Liver (tissue), 8 donors: ENCODE measurements at regions not wholly inside any gene's neighbourhood (a gene's known extent, or its start where the extent isn't known, plus 50 kb on each side); places are given as distances from the start of the nearest gene placed in this dataset.

ENCODE experiments used
- DNase-seq: peaks from one replicate; pipeline ENCODE4 v3.0.0-alpha.2; 2017; ENCODE audit warnings: low spot score
- H3K27ac ChIP-seq, 2 donors: one replicate each; pipeline ENCODE4 v1.7.0; 2013; ENCODE audit warnings: inconsistent platforms in 2 of 2, low read length in 2 of 2, control low read depth in 1 of 2, low read depth in 1 of 2, mild to moderate bottlenecking in 1 of 2
- H3K27me3 ChIP-seq, 4 donors: one replicate each; pipeline versions ENCODE4 v1.6.1 to v1.7.0; 2013; ENCODE audit warnings: low read length in 3 of 4, inconsistent platforms in 1 of 4, mild to moderate bottlenecking in 1 of 4, moderate library complexity in 1 of 4; ENCODE audit not compliant: control insufficient read depth in 4 of 4, insufficient read depth in 4 of 4
- H3K36me3 ChIP-seq, 4 donors: one replicate each; pipeline versions ENCODE4 v1.6.1 to v1.7.0; 2013; ENCODE audit warnings: low read length in 3 of 4, mild to moderate bottlenecking in 3 of 4, low read depth in 1 of 4, moderate library complexity in 1 of 4; ENCODE audit not compliant: control insufficient read depth in 4 of 4, insufficient read depth in 3 of 4
- H3K4me1 ChIP-seq, 4 donors: one replicate each; pipeline versions ENCODE4 v1.6.1 to v1.7.0; 2013; ENCODE audit warnings: low read length in 3 of 4, mild to moderate bottlenecking in 3 of 4, moderate library complexity in 1 of 4; ENCODE audit not compliant: control insufficient read depth in 4 of 4, insufficient read depth in 4 of 4
- H3K4me3 ChIP-seq, 3 donors: one replicate each; pipeline versions ENCODE4 v1.6.1 to v1.7.0; 2013; ENCODE audit warnings: low read length in 3 of 3, control low read depth in 1 of 3, low read depth in 1 of 3, mild to moderate bottlenecking in 1 of 3
- H3K9ac ChIP-seq, 2 donors: one replicate each; pipeline ENCODE4 v1.7.0; 2013; ENCODE audit warnings: low read length in 2 of 2, mild to moderate bottlenecking in 2 of 2, moderate library complexity in 2 of 2, control low read depth in 1 of 2, low read depth in 1 of 2
- H3K9me3 ChIP-seq, 4 donors: one replicate each; pipeline versions ENCODE4 v1.6.1 to v1.7.0; 2013; ENCODE audit warnings: low read length in 3 of 4; ENCODE audit not compliant: control insufficient read depth in 4 of 4
- ATF3 ChIP-seq: IDR thresholded peaks from 2 replicates; pipeline ENCODE4 v1.6.1; 2016; ENCODE audit warnings: antibody characterized with exemption
- CTCF ChIP-seq: fragments of 150-350 bp; IDR thresholded peaks from 2 replicates; pipeline ENCODE4 v1.5.1; 2017; ENCODE audit warnings: improper control_type of control experiment, low read depth, low read length; ENCODE audit not compliant: missing input control
- EGR1 ChIP-seq, 2 donors: IDR thresholded peaks; 2 replicates each; pipeline ENCODE4 v1.6.1; 2016 to 2018; ENCODE audit warnings: antibody characterized with exemption in 2 of 2, low read depth in 2 of 2
- FOXA1 ChIP-seq: IDR thresholded peaks from 2 replicates; pipeline ENCODE4 v1.6.1; 2016; ENCODE audit warnings: antibody characterized with exemption
- FOXA2 ChIP-seq: IDR thresholded peaks from 2 replicates; pipeline ENCODE4 v1.6.1; 2016; ENCODE audit warnings: antibody characterized with exemption
- GABPA ChIP-seq, 2 donors: IDR thresholded peaks in 1 of 2; conservative IDR thresholded peaks in 1 of 2; 2 replicates each; pipeline ENCODE4 v1.6.1; 2016; ENCODE audit warnings: antibody characterized with exemption in 2 of 2, mild to moderate bottlenecking in 1 of 2, moderate library complexity in 1 of 2
- HNF4A ChIP-seq, 2 donors: conservative IDR thresholded peaks; 2 replicates each; pipeline ENCODE4 v1.6.1; 2016; ENCODE audit warnings: antibody characterized with exemption in 2 of 2, mild to moderate bottlenecking in 2 of 2
- HNF4G ChIP-seq: IDR thresholded peaks from 2 replicates; pipeline ENCODE4 v1.6.1; 2016; ENCODE audit warnings: antibody characterized with exemption
- JUND ChIP-seq, 2 donors: IDR thresholded peaks; 2 replicates each; pipeline ENCODE4 v1.6.1; 2016; ENCODE audit warnings: antibody characterized with exemption in 2 of 2
- MAX ChIP-seq: IDR thresholded peaks from 2 replicates; pipeline ENCODE4 v1.6.1; 2016; ENCODE audit warnings: antibody characterized with exemption
- NR2F2 ChIP-seq: IDR thresholded peaks from 2 replicates; pipeline ENCODE4 v1.6.1; 2016; ENCODE audit warnings: antibody characterized with exemption
- RAD21 ChIP-seq, 2 donors: IDR thresholded peaks; 2 replicates each; pipeline ENCODE4 v1.6.1; 2016; ENCODE audit warnings: antibody characterized with exemption in 2 of 2, mild to moderate bottlenecking in 2 of 2
- REST ChIP-seq: IDR thresholded peaks from 2 replicates; pipeline ENCODE4 v1.6.1; 2016; ENCODE audit warnings: antibody characterized with exemption, mild to moderate bottlenecking
- SP1 ChIP-seq: IDR thresholded peaks from 2 replicates; pipeline ENCODE4 v1.6.1; 2018; ENCODE audit warnings: antibody characterized with exemption, mild to moderate bottlenecking
- TAF1 ChIP-seq: conservative IDR thresholded peaks from 2 replicates; pipeline ENCODE4 v1.6.1; 2016; ENCODE audit warnings: antibody characterized with exemption, mild to moderate bottlenecking
- YY1 ChIP-seq: IDR thresholded peaks from 2 replicates; pipeline ENCODE4 v1.6.1; 2016; ENCODE audit warnings: antibody characterized with exemption, mild to moderate bottlenecking
- ZBTB33 ChIP-seq: IDR thresholded peaks from 2 replicates; pipeline ENCODE4 v1.6.1; 2016; ENCODE audit warnings: antibody characterized with exemption
- WGBS: extraction: QIAGEN DNeasy Blood & Tissue Kit; methylation state at CpG from one replicate; pipeline ENCODE4 v1.1.7; 2013; 5-methylcytosine and 5-hydroxymethylcytosine counted together
- donor health status: healthy.
- donor health status: healthy.
- donor health status: healthy.
- donor health status: healthy.
- donor health status: healthy.

- 94% methylated on average over 8 of the region's 8 CpGs for WGBS
- Histone ChIP-seq H3K9me3 (no peaks in the 10 kb centered on the region), H3K36me3 (no peaks in the 10 kb centered on the region), H3K27ac (no peak overlapping the region), H3K27me3 (no peaks in the 10 kb centered on the region), H3K4me3 (no peak overlapping the region), H3K9ac (no peak overlapping the region), H3K4me1 (peaks cover 0 to 9% (median 4%) of the 10 kb centered on the region in 4 donors)
- no peak for TF ChIP-seq EGR1 (IDR thresholded peaks at IDR 0.05; ENCODE audit: low read depth in 2 of 2)
- no peak for TF ChIP-seq NR2F2
- no peak for TF ChIP-seq FOXA1
- TF ChIP-seq JUND (IDR thresholded peaks at IDR 0.05): no peak
- no peak for TF ChIP-seq FOXA2
- TF ChIP-seq MAX: no peak
- no peak for TF ChIP-seq REST
- no peak for TF ChIP-seq GABPA (IDR thresholded peaks at IDR 0.05 in 1 of 2, conservative IDR thresholded peaks at IDR 0.05 in 1 of 2)
- no peak for TF ChIP-seq HNF4G
- TF ChIP-seq CTCF: no peak
- no peak for TF ChIP-seq HNF4A (conservative IDR thresholded peaks at IDR 0.05)
- no peak for TF ChIP-seq RAD21 (IDR thresholded peaks at IDR 0.05)
- TF ChIP-seq SP1: no peak
- TF ChIP-seq TAF1: no peak
- no peak for DNase-seq
These were observed 58.4 kb upstream of the TNS3 start for GRCh38 chr7:47640265-47640664.

- DNase-seq: no peak
- Histone ChIP-seq H3K36me3 (no peaks in the 10 kb centered on the region), H3K27ac (no peak overlapping the region), H3K4me3 (no peak overlapping the region), H3K4me1 (peaks cover 0 to 14% (median 7%) of the 10 kb centered on the region in 4 donors), H3K9ac (no peak overlapping the region), H3K27me3 (no peaks in the 10 kb centered on the region), H3K9me3 (no peaks in the 10 kb centered on the region)
- no peak for TF ChIP-seq MAX
- TF ChIP-seq RAD21 (IDR thresholded peaks at IDR 0.05): no peak
- TF ChIP-seq FOXA2: no peak
- TF ChIP-seq SP1: no peak
- no peak for TF ChIP-seq HNF4A (conservative IDR thresholded peaks at IDR 0.05)
- TF ChIP-seq REST: no peak
- TF ChIP-seq HNF4G: no peak
- no peak for TF ChIP-seq JUND (IDR thresholded peaks at IDR 0.05)
- TF ChIP-seq FOXA1: no peak
- TF ChIP-seq YY1: no peak
- no peak for TF ChIP-seq ZBTB33
- TF ChIP-seq NR2F2: no peak
- no peak for TF ChIP-seq ATF3
- TF ChIP-seq CTCF: no peak
- WGBS: 94% methylated on average over 3 of the region's 3 CpGs
These were observed 57.7 kb upstream of the TNS3 start for GRCh38 chr7:47639495-47640110.
